ENCODE measurements at regions not wholly inside any gene's neighbourhood (a gene's known extent, or its start where the extent isn't known, plus 50 kb on each side); places are given as distances from the start of the nearest gene placed in this dataset.

DNA sequence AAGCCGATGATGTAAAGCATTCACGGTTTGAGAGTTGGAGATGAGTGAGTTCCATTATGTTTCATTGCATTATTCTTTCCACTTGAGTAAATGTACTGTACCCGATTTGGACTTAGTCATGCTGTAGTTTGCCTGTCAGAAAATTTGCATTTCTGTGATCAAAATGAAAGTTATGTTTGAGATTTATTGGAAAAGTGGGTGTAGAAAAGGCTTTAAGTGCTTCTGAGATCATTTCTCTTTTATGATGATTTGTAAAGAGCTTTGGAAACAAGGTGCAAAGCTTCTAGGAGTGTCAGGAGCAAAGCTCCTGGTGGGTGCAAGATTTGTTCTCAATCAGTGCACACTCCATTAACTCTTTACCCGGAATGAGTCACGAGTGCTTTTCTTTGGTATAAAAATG, 204.1 kb upstream of the POM121L12 start:
- Histone ChIP-seq H3K14ac (replicated peaks; ENCODE audit: low read depth, low read length) (no peak overlapping the region), H3K4me3 (ENCODE audit: insufficient read depth, low read depth, low read length) (no peak overlapping the region), H3K56ac (ENCODE audit: extremely low read depth, insufficient read depth, low read length) (no peak overlapping the region), H3K79me1 (ENCODE audit: low read depth in 1 of 2, low read length in 2 of 2) (no peaks in the 10 kb centered on the region), H2AK9ac (replicated peaks; ENCODE audit: low read depth, low read length, poor library complexity) (no peak overlapping the region), H4K20me1 (ENCODE audit: insufficient read depth, low read length) (no peaks in the 10 kb centered on the region), H3K9ac (ENCODE audit: low read depth, low read length) (no peak overlapping the region), H2BK20ac (ENCODE audit: low read depth, low read length) (no peak overlapping the region), H3K18ac (ENCODE audit: low read depth, low read length) (no peak overlapping the region), H2BK5ac (ENCODE audit: low read depth, low read length, poor library complexity, severe bottlenecking) (no peak overlapping the region), H3K9me3 (ENCODE audit: control insufficient read depth, insufficient read depth, low read length) (no peaks in the 10 kb centered on the region; the same call in 1 of the 2 replicates), H4K8ac (ENCODE audit: low read depth in 2 of 2, low read length in 2 of 2) (no peak overlapping the region), H2BK15ac (ENCODE audit: low read depth, low read length) (no peak overlapping the region), H3K36me3 (ENCODE audit: control insufficient read depth, insufficient read depth, low read length) (no peaks in the 10 kb centered on the region), H2AFZ (replicated peaks; ENCODE audit: low read length, poor library complexity) (no peak overlapping the region), H3K27me3 (ENCODE audit: control insufficient read depth, insufficient read depth, low read length) (no peaks in the 10 kb centered on the region), H4K91ac (ENCODE audit: insufficient read depth, low read depth, low read length) (no peak overlapping the region), H3K9me1 (ENCODE audit: insufficient read depth, low read length) (no peaks in the 10 kb centered on the region), H4K5ac (ENCODE audit: low read depth, low read length) (no peak overlapping the region), H3K4me2 (ENCODE audit: low read depth, low read length) (no peak overlapping the region), H3K4me1 (ENCODE audit: control insufficient read depth, insufficient read depth, low read length) (no peaks in the 10 kb centered on the region), H2BK120ac (ENCODE audit: low read depth, low read length) (no peak overlapping the region), H3K23ac (ENCODE audit: low read depth, low read length) (no peak overlapping the region), H3K27ac (ENCODE audit: insufficient read depth, low read length) (no peak overlapping the region), H3K4ac (ENCODE audit: low read depth, low read length) (no peak overlapping the region), H2AK5ac (ENCODE audit: low read depth, low read length) (no peak overlapping the region)
- ATAC-seq (ENCODE audit: low read depth) (no peak), DNase-seq (no peak)
- dilution Hi-C loops (cut with HindIII; ENCODE audit: low sequenced_read_pairs, unreplicated experiment) (no loop called here), in situ Hi-C loops (cut with MboI; ENCODE audit: low sequenced_read_pairs) (no loop called here), intact Hi-C loops (cut with micrococcal nuclease) (no loop called here)
- 20% methylated on average over 1 of the region's 5 CpGs; no CpG with 5 or more reads in 1 of the 2 experiments for WGBS, 2 experiments (ENCODE audit: extremely low coverage in 2 of 2, insufficient read length in 1 of 2)
- ChIA-PET CTCF (no interaction called here), POLR2A (ENCODE audit: unreplicated experiment) (no interaction called here)
- BruUV-seq (replicated peaks) = no TSS peak
- no peak for TF ChIP-seq MAFK (IDR thresholded peaks at IDR 0.05; ENCODE audit: low read depth, low read length)
- TF ChIP-seq, protein P1, sequence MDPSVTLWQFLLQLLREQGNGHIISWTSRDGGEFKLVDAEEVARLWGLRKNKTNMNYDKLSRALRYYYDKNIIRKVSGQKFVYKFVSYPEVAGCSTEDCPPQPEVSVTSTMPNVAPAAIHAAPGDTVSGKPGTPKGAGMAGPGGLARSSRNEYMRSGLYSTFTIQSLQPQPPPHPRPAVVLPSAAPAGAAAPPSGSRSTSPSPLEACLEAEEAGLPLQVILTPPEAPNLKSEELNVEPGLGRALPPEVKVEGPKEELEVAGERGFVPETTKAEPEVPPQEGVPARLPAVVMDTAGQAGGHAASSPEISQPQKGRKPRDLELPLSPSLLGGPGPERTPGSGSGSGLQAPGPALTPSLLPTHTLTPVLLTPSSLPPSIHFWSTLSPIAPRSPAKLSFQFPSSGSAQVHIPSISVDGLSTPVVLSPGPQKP (IDR thresholded peaks at IDR 0.05; ENCODE audit: borderline replicate concordance, low read depth, low read length) = no peak
- no peak for TF ChIP-seq NFE2L2 (IDR thresholded peaks at IDR 0.05; ENCODE audit: low read depth, low read length)
- TF ChIP-seq POLR2A (IDR thresholded peaks at IDR 0.05; ENCODE audit: low read depth, low read length) = no peak
- TF ChIP-seq, protein P2, sequence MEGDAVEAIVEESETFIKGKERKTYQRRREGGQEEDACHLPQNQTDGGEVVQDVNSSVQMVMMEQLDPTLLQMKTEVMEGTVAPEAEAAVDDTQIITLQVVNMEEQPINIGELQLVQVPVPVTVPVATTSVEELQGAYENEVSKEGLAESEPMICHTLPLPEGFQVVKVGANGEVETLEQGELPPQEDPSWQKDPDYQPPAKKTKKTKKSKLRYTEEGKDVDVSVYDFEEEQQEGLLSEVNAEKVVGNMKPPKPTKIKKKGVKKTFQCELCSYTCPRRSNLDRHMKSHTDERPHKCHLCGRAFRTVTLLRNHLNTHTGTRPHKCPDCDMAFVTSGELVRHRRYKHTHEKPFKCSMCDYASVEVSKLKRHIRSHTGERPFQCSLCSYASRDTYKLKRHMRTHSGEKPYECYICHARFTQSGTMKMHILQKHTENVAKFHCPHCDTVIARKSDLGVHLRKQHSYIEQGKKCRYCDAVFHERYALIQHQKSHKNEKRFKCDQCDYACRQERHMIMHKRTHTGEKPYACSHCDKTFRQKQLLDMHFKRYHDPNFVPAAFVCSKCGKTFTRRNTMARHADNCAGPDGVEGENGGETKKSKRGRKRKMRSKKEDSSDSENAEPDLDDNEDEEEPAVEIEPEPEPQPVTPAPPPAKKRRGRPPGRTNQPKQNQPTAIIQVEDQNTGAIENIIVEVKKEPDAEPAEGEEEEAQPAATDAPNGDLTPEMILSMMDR (conservative IDR thresholded peaks at IDR 0.05; ENCODE audit: low read depth, low read length) = no peak
- TF ChIP-seq FOS (IDR thresholded peaks at IDR 0.05; ENCODE audit: low read depth, low read length) = no peak
- no peak for TF ChIP-seq MAZ (IDR thresholded peaks at IDR 0.05; ENCODE audit: borderline replicate concordance, low read depth, low read length)
- TF ChIP-seq SMC3 (IDR thresholded peaks at IDR 0.05; ENCODE audit: low read depth, low read length) = no peak
- no peak for TF ChIP-seq RCOR1 (IDR thresholded peaks at IDR 0.05; ENCODE audit: insufficient replicate concordance, low read length)
- TF ChIP-seq RFX5 (IDR thresholded peaks at IDR 0.05; ENCODE audit: low read depth, low read length) = no peak
- no peak for TF ChIP-seq RAD21 (IDR thresholded peaks at IDR 0.05; ENCODE audit: low read length)
- no peak for TF ChIP-seq CEBPB (IDR thresholded peaks at IDR 0.05; ENCODE audit: low read depth, low read length)
- TF ChIP-seq CHD1 (IDR thresholded peaks at IDR 0.05; ENCODE audit: low read depth, low read length) = no peak
- TF ChIP-seq, protein P3, sequence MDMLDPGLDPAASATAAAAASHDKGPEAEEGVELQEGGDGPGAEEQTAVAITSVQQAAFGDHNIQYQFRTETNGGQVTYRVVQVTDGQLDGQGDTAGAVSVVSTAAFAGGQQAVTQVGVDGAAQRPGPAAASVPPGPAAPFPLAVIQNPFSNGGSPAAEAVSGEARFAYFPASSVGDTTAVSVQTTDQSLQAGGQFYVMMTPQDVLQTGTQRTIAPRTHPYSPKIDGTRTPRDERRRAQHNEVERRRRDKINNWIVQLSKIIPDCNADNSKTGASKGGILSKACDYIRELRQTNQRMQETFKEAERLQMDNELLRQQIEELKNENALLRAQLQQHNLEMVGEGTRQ (IDR thresholded peaks at IDR 0.05; ENCODE audit: low read depth, low read length) = no peak
- no peak for TF ChIP-seq BHLHE40 (IDR thresholded peaks at IDR 0.05; ENCODE audit: low read depth, low read length)
- TF ChIP-seq MXI1 (IDR thresholded peaks at IDR 0.05; ENCODE audit: borderline replicate concordance, low read depth, low read length) = no peak
